ENCODE measurements at regions not wholly inside any gene's neighbourhood (a gene's known extent, or its start where the extent isn't known, plus 50 kb on each side); places are given as distances from the start of the nearest gene placed in this dataset.
"Not testable (repeated sequence)": the region's sequence is repeated elsewhere in the genome, so short reads cannot be mapped to it uniquely, and the experiment has no call there.

GRCh38 chr19:28457620-28458019 lies 755.3 kb downstream of the UQCRFS1 start:
- DNase-seq = no peak

GRCh38 chr19:28456708-28457320 lies 756.1 kb downstream of the UQCRFS1 start:
- no peak for DNase-seq

- DNase-seq = no peak
Observed at GRCh38 chr19:28456252-28456651, 756.7 kb downstream of the UQCRFS1 start.

- DNase-seq = no peak
Observed at GRCh38 chr19:28454083-28454482, 758.9 kb downstream of the UQCRFS1 start.

GRCh38 chr19:28453420-28453819 lies 759.5 kb downstream of the UQCRFS1 start:
- DNase-seq = no peak

GRCh38 chr19:28449803-28450202 lies 763.1 kb downstream of the UQCRFS1 start:
- DNase-seq = no peak

GRCh38 chr19:28446511-28446910 lies 766.4 kb downstream of the UQCRFS1 start:
- no peak for DNase-seq

- DNase-seq = no peak
Observed at GRCh38 chr19:28445826-28446225, 767.1 kb downstream of the UQCRFS1 start.

- DNase-seq = no peak
Observed at GRCh38 chr19:28444362-28444761, 768.6 kb downstream of the UQCRFS1 start.

GRCh38 chr19:28443361-28443760 lies 769.6 kb downstream of the UQCRFS1 start:
- DNase-seq = no peak

- DNase-seq = no peak
Observed at GRCh38 chr19:28437390-28438346, 775.3 kb downstream of the UQCRFS1 start.

GRCh38 chr19:28436320-28436719 lies 776.6 kb downstream of the UQCRFS1 start:
- DNase-seq = no peak

GRCh38 chr19:28435551-28436271 lies 777.2 kb downstream of the UQCRFS1 start:
- no peak for DNase-seq

- not testable (repeated sequence) for DNase-seq
Observed at GRCh38 chr19:28434794-28435193, 778.2 kb downstream of the UQCRFS1 start.

GRCh38 chr19:28434365-28434764 lies 778.6 kb downstream of the UQCRFS1 start:
- not testable (repeated sequence) for DNase-seq

- not testable (repeated sequence) for DNase-seq
Observed at GRCh38 chr19:28433166-28433565, 779.8 kb downstream of the UQCRFS1 start.

- DNase-seq = no peak
Observed at GRCh38 chr19:28430214-28430613, 782.7 kb downstream of the UQCRFS1 start.

GRCh38 chr19:28429356-28429755 lies 783.6 kb downstream of the UQCRFS1 start:
- no peak for DNase-seq

GRCh38 chr19:28428663-28429348 lies 784.1 kb downstream of the UQCRFS1 start:
- no peak for DNase-seq

- no peak for DNase-seq
Observed at GRCh38 chr19:28427376-28428083, 785.4 kb downstream of the UQCRFS1 start.

GRCh38 chr19:28426730-28427225 lies 786.2 kb downstream of the UQCRFS1 start:
- no peak for DNase-seq
